Liver (tissue), 8 donors: ENCODE measurements at regions not wholly inside any gene's neighbourhood (a gene's known extent, or its start where the extent isn't known, plus 50 kb on each side); places are given as distances from the start of the nearest gene placed in this dataset.

Source experiments
- DNase-seq: peaks from one replicate; pipeline ENCODE4 v3.0.0-alpha.2; 2017; ENCODE audit warnings: low spot score
- H3K27ac ChIP-seq, 2 donors: one replicate each; pipeline ENCODE4 v1.7.0; 2013; ENCODE audit warnings: inconsistent platforms in 2 of 2, low read length in 2 of 2, control low read depth in 1 of 2, low read depth in 1 of 2, mild to moderate bottlenecking in 1 of 2
- H3K27me3 ChIP-seq, 4 donors: one replicate each; pipeline versions ENCODE4 v1.6.1 to v1.7.0; 2013; ENCODE audit warnings: low read length in 3 of 4, inconsistent platforms in 1 of 4, mild to moderate bottlenecking in 1 of 4, moderate library complexity in 1 of 4; ENCODE audit not compliant: control insufficient read depth in 4 of 4, insufficient read depth in 4 of 4
- H3K36me3 ChIP-seq, 4 donors: one replicate each; pipeline versions ENCODE4 v1.6.1 to v1.7.0; 2013; ENCODE audit warnings: low read length in 3 of 4, mild to moderate bottlenecking in 3 of 4, low read depth in 1 of 4, moderate library complexity in 1 of 4; ENCODE audit not compliant: control insufficient read depth in 4 of 4, insufficient read depth in 3 of 4
- H3K4me1 ChIP-seq, 4 donors: one replicate each; pipeline versions ENCODE4 v1.6.1 to v1.7.0; 2013; ENCODE audit warnings: low read length in 3 of 4, mild to moderate bottlenecking in 3 of 4, moderate library complexity in 1 of 4; ENCODE audit not compliant: control insufficient read depth in 4 of 4, insufficient read depth in 4 of 4
- H3K4me3 ChIP-seq, 3 donors: one replicate each; pipeline versions ENCODE4 v1.6.1 to v1.7.0; 2013; ENCODE audit warnings: low read length in 3 of 3, control low read depth in 1 of 3, low read depth in 1 of 3, mild to moderate bottlenecking in 1 of 3
- H3K9ac ChIP-seq, 2 donors: one replicate each; pipeline ENCODE4 v1.7.0; 2013; ENCODE audit warnings: low read length in 2 of 2, mild to moderate bottlenecking in 2 of 2, moderate library complexity in 2 of 2, control low read depth in 1 of 2, low read depth in 1 of 2
- H3K9me3 ChIP-seq, 4 donors: one replicate each; pipeline versions ENCODE4 v1.6.1 to v1.7.0; 2013; ENCODE audit warnings: low read length in 3 of 4; ENCODE audit not compliant: control insufficient read depth in 4 of 4
- EGR1 ChIP-seq, 2 donors: IDR thresholded peaks; 2 replicates each; pipeline ENCODE4 v1.6.1; 2016 to 2018; ENCODE audit warnings: antibody characterized with exemption in 2 of 2, low read depth in 2 of 2
- FOXA1 ChIP-seq: IDR thresholded peaks from 2 replicates; pipeline ENCODE4 v1.6.1; 2016; ENCODE audit warnings: antibody characterized with exemption
- FOXA2 ChIP-seq: IDR thresholded peaks from 2 replicates; pipeline ENCODE4 v1.6.1; 2016; ENCODE audit warnings: antibody characterized with exemption
- GABPA ChIP-seq, 2 donors: IDR thresholded peaks in 1 of 2; conservative IDR thresholded peaks in 1 of 2; 2 replicates each; pipeline ENCODE4 v1.6.1; 2016; ENCODE audit warnings: antibody characterized with exemption in 2 of 2, mild to moderate bottlenecking in 1 of 2, moderate library complexity in 1 of 2
- HNF4A ChIP-seq, 2 donors: conservative IDR thresholded peaks; 2 replicates each; pipeline ENCODE4 v1.6.1; 2016; ENCODE audit warnings: antibody characterized with exemption in 2 of 2, mild to moderate bottlenecking in 2 of 2
- HNF4G ChIP-seq: IDR thresholded peaks from 2 replicates; pipeline ENCODE4 v1.6.1; 2016; ENCODE audit warnings: antibody characterized with exemption
- JUND ChIP-seq, 2 donors: IDR thresholded peaks; 2 replicates each; pipeline ENCODE4 v1.6.1; 2016; ENCODE audit warnings: antibody characterized with exemption in 2 of 2
- NR2F2 ChIP-seq: IDR thresholded peaks from 2 replicates; pipeline ENCODE4 v1.6.1; 2016; ENCODE audit warnings: antibody characterized with exemption
- RAD21 ChIP-seq, 2 donors: IDR thresholded peaks; 2 replicates each; pipeline ENCODE4 v1.6.1; 2016; ENCODE audit warnings: antibody characterized with exemption in 2 of 2, mild to moderate bottlenecking in 2 of 2
- RXRA ChIP-seq, 2 donors: IDR thresholded peaks; 2 replicates each; pipeline ENCODE4 v1.6.1; 2017 to 2018; ENCODE audit warnings: antibody characterized with exemption in 2 of 2, mild to moderate bottlenecking in 1 of 2
- SP1 ChIP-seq: IDR thresholded peaks from 2 replicates; pipeline ENCODE4 v1.6.1; 2018; ENCODE audit warnings: antibody characterized with exemption, mild to moderate bottlenecking
- TAF1 ChIP-seq: conservative IDR thresholded peaks from 2 replicates; pipeline ENCODE4 v1.6.1; 2016; ENCODE audit warnings: antibody characterized with exemption, mild to moderate bottlenecking
- YY1 ChIP-seq: IDR thresholded peaks from 2 replicates; pipeline ENCODE4 v1.6.1; 2016; ENCODE audit warnings: antibody characterized with exemption, mild to moderate bottlenecking
- WGBS: extraction: QIAGEN DNeasy Blood & Tissue Kit; methylation state at CpG from one replicate; pipeline ENCODE4 v1.1.7; 2013; 5-methylcytosine and 5-hydroxymethylcytosine counted together
- TF ChIP-seq, protein P1 (sequence below): IDR thresholded peaks from 2 replicates; pipeline ENCODE4 v1.6.1; 2016; ENCODE audit warnings: antibody characterized with exemption
- TF ChIP-seq, protein P2 (sequence below): IDR thresholded peaks from 2 replicates; pipeline ENCODE4 v1.6.1; 2016; ENCODE audit warnings: antibody characterized with exemption
- TF ChIP-seq, protein P3 (sequence below): IDR thresholded peaks from 2 replicates; pipeline ENCODE4 v1.6.1; 2016; ENCODE audit warnings: antibody characterized with exemption, mild to moderate bottlenecking
- TF ChIP-seq, protein P4 (sequence below): fragments of 150-350 bp; IDR thresholded peaks from 2 replicates; pipeline ENCODE4 v1.5.1; 2017; ENCODE audit warnings: improper control_type of control experiment, low read depth, low read length; ENCODE audit not compliant: missing input control
- TF ChIP-seq, protein P5 (sequence below): IDR thresholded peaks from 2 replicates; pipeline ENCODE4 v1.6.1; 2016; ENCODE audit warnings: antibody characterized with exemption
- donor health status: healthy.
- donor health status: healthy.
- donor health status: healthy.
- donor health status: healthy.
- donor health status: healthy.

DNA sequence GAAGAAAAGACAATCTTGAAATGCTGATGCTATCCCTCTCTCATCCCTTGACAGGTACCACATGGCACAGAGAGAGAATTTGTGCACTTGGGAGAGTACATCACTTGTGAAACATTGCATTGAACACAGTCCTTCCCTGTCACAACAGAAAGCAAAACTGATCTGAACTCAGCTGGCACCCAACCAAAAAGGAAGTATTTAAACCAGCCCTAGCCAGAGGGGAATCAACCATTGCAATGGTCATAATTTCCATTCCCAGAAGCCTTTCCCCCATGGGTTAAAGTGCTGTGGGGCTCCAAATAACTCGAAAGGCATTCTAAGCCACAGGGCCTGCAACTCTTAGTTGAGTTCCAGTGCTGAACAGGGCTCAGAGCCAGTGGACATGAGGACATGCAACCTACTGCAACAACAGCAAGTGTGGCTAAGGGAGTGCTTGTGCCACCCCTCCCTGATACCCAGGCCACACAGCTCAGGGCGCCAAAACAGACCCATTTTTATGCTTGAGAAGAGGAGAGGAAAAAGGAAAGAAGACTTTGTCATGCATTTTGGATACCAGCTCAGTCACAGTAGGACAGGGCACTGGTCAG is 530.8 kb upstream of the BCHE start (continued):
- TF ChIP-seq TAF1 (no peak), FOXA1 (no peak), YY1 (no peak), JUND (IDR thresholded peaks at IDR 0.05) (no peak), NR2F2 (no peak)
- TF ChIP-seq, protein P1, sequence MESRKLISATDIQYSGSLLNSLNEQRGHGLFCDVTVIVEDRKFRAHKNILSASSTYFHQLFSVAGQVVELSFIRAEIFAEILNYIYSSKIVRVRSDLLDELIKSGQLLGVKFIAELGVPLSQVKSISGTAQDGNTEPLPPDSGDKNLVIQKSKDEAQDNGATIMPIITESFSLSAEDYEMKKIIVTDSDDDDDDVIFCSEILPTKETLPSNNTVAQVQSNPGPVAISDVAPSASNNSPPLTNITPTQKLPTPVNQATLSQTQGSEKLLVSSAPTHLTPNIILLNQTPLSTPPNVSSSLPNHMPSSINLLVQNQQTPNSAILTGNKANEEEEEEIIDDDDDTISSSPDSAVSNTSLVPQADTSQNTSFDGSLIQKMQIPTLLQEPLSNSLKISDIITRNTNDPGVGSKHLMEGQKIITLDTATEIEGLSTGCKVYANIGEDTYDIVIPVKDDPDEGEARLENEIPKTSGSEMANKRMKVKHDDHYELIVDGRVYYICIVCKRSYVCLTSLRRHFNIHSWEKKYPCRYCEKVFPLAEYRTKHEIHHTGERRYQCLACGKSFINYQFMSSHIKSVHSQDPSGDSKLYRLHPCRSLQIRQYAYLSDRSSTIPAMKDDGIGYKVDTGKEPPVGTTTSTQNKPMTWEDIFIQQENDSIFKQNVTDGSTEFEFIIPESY = no peak
- TF ChIP-seq, protein P2, sequence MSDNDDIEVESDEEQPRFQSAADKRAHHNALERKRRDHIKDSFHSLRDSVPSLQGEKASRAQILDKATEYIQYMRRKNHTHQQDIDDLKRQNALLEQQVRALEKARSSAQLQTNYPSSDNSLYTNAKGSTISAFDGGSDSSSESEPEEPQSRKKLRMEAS = no peak

DNA sequence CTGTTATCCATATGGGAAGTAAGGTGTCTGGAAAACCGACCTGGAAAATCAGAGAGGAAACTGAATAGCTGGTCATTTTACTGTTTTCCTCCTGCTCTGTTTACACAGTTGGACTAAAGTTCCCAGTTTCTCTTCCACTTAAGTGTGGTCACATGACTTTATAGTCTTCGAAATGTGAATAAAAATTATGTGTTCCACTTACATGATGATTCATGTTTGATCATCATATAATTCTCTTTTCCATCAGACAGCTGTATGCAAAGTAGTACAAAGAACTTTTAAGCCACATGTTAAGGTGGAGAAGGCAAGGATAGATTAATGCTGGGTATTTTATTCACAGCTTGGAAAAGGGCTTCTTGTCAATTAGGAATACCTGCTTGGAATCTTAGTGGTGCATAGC is 525.5 kb upstream of the BCHE start:
- Histone ChIP-seq H3K27me3 (no peaks in the 10 kb centered on the region), H3K27ac (no peak overlapping the region), H3K9ac (no peak overlapping the region), H3K9me3 (no peaks in the 10 kb centered on the region), H3K4me3 (no peak overlapping the region), H3K4me1 (no peaks in the 10 kb centered on the region), H3K36me3 (no peaks in the 10 kb centered on the region)
- TF ChIP-seq RXRA (IDR thresholded peaks at IDR 0.05) = no peak
- TF ChIP-seq TAF1 = no peak
- TF ChIP-seq HNF4A (conservative IDR thresholded peaks at IDR 0.05) = no peak
- TF ChIP-seq, protein P2 = no peak
- TF ChIP-seq, protein P1 = no peak
- no peak for TF ChIP-seq YY1
- TF ChIP-seq, protein P3, sequence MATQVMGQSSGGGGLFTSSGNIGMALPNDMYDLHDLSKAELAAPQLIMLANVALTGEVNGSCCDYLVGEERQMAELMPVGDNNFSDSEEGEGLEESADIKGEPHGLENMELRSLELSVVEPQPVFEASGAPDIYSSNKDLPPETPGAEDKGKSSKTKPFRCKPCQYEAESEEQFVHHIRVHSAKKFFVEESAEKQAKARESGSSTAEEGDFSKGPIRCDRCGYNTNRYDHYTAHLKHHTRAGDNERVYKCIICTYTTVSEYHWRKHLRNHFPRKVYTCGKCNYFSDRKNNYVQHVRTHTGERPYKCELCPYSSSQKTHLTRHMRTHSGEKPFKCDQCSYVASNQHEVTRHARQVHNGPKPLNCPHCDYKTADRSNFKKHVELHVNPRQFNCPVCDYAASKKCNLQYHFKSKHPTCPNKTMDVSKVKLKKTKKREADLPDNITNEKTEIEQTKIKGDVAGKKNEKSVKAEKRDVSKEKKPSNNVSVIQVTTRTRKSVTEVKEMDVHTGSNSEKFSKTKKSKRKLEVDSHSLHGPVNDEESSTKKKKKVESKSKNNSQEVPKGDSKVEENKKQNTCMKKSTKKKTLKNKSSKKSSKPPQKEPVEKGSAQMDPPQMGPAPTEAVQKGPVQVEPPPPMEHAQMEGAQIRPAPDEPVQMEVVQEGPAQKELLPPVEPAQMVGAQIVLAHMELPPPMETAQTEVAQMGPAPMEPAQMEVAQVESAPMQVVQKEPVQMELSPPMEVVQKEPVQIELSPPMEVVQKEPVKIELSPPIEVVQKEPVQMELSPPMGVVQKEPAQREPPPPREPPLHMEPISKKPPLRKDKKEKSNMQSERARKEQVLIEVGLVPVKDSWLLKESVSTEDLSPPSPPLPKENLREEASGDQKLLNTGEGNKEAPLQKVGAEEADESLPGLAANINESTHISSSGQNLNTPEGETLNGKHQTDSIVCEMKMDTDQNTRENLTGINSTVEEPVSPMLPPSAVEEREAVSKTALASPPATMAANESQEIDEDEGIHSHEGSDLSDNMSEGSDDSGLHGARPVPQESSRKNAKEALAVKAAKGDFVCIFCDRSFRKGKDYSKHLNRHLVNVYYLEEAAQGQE = no peak
- TF ChIP-seq GABPA (IDR thresholded peaks at IDR 0.05 in 1 of 2, conservative IDR thresholded peaks at IDR 0.05 in 1 of 2) = no peak
- no peak for TF ChIP-seq HNF4G
- TF ChIP-seq RAD21 (IDR thresholded peaks at IDR 0.05) = no peak
- TF ChIP-seq, protein P4, sequence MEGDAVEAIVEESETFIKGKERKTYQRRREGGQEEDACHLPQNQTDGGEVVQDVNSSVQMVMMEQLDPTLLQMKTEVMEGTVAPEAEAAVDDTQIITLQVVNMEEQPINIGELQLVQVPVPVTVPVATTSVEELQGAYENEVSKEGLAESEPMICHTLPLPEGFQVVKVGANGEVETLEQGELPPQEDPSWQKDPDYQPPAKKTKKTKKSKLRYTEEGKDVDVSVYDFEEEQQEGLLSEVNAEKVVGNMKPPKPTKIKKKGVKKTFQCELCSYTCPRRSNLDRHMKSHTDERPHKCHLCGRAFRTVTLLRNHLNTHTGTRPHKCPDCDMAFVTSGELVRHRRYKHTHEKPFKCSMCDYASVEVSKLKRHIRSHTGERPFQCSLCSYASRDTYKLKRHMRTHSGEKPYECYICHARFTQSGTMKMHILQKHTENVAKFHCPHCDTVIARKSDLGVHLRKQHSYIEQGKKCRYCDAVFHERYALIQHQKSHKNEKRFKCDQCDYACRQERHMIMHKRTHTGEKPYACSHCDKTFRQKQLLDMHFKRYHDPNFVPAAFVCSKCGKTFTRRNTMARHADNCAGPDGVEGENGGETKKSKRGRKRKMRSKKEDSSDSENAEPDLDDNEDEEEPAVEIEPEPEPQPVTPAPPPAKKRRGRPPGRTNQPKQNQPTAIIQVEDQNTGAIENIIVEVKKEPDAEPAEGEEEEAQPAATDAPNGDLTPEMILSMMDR = no peak
- no peak for TF ChIP-seq NR2F2
- TF ChIP-seq, protein P5, sequence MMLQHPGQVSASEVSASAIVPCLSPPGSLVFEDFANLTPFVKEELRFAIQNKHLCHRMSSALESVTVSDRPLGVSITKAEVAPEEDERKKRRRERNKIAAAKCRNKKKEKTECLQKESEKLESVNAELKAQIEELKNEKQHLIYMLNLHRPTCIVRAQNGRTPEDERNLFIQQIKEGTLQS = no peak
- TF ChIP-seq FOXA1 = no peak
- TF ChIP-seq SP1 = no peak
- no peak for TF ChIP-seq FOXA2
- no peak for TF ChIP-seq JUND (IDR thresholded peaks at IDR 0.05)
- TF ChIP-seq EGR1 (IDR thresholded peaks at IDR 0.05; ENCODE audit: low read depth in 2 of 2) = no peak
- DNase-seq = no peak
- 56% methylated on average over 2 of the region's 2 CpGs for WGBS
